ENCODE measurements at regions not wholly inside any gene's neighbourhood (a gene's known extent, or its start where the extent isn't known, plus 50 kb on each side); places are given as distances from the start of the nearest gene placed in this dataset.

DNA sequence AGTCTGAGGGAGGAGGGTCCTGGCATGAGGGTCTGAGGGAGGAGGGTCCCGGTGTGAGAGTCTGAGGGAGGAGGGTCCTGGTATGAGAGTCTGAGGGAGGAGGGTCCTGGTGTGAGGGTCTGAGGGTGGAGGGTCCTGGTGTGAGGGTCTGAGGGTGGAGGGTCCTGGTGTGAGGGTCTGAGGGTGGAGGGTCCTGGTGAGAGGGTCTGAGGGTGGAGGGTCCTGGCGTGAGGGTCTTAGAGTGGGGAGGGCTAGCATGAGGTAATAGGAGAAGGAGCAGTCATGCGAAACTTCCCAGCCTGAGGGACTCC lies 194.8 kb downstream of the TEX29 start:
- TF ChIP-seq, protein P1, sequence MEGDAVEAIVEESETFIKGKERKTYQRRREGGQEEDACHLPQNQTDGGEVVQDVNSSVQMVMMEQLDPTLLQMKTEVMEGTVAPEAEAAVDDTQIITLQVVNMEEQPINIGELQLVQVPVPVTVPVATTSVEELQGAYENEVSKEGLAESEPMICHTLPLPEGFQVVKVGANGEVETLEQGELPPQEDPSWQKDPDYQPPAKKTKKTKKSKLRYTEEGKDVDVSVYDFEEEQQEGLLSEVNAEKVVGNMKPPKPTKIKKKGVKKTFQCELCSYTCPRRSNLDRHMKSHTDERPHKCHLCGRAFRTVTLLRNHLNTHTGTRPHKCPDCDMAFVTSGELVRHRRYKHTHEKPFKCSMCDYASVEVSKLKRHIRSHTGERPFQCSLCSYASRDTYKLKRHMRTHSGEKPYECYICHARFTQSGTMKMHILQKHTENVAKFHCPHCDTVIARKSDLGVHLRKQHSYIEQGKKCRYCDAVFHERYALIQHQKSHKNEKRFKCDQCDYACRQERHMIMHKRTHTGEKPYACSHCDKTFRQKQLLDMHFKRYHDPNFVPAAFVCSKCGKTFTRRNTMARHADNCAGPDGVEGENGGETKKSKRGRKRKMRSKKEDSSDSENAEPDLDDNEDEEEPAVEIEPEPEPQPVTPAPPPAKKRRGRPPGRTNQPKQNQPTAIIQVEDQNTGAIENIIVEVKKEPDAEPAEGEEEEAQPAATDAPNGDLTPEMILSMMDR (IDR thresholded peaks at IDR 0.05) = no peak
- no peak for TF ChIP-seq POLR2A (IDR thresholded peaks at IDR 0.05)

Measured in testis (tissue), 2 donors.